ENCODE measurements at regions not wholly inside any gene's neighbourhood (a gene's known extent, or its start where the extent isn't known, plus 50 kb on each side); places are given as distances from the start of the nearest gene placed in this dataset.

DNA sequence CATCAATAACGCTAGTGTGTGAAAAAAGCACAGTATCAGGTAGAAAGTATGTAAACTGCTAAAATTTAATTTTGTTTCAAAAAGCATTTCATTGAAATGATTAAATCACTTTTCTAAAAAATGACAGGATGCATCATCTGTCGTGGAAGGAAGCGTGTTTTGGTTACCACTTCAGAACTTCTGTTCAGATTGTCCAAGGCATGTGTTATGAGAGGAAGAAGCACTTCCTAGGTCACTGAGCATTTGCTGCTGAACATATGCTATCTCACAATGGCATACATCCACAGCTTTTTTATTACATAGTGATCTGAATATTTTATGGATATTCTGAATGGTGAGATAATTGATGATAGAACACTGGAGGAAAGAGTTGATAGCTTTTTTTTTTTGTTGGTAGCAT lies 737.5 kb downstream of the SATB2 start:
- H3K4me3 ChIP-seq (ENCODE audit: control insufficient read depth, low read depth, low read length), result no peak overlapping the region
- TF ChIP-seq, protein P1, sequence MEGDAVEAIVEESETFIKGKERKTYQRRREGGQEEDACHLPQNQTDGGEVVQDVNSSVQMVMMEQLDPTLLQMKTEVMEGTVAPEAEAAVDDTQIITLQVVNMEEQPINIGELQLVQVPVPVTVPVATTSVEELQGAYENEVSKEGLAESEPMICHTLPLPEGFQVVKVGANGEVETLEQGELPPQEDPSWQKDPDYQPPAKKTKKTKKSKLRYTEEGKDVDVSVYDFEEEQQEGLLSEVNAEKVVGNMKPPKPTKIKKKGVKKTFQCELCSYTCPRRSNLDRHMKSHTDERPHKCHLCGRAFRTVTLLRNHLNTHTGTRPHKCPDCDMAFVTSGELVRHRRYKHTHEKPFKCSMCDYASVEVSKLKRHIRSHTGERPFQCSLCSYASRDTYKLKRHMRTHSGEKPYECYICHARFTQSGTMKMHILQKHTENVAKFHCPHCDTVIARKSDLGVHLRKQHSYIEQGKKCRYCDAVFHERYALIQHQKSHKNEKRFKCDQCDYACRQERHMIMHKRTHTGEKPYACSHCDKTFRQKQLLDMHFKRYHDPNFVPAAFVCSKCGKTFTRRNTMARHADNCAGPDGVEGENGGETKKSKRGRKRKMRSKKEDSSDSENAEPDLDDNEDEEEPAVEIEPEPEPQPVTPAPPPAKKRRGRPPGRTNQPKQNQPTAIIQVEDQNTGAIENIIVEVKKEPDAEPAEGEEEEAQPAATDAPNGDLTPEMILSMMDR (conservative IDR thresholded peaks at IDR 0.05; ENCODE audit: control insufficient read depth, insufficient read depth, low read depth, low read length), result no peak
- no peak for DNase-seq (ENCODE audit: low read depth)

DNA sequence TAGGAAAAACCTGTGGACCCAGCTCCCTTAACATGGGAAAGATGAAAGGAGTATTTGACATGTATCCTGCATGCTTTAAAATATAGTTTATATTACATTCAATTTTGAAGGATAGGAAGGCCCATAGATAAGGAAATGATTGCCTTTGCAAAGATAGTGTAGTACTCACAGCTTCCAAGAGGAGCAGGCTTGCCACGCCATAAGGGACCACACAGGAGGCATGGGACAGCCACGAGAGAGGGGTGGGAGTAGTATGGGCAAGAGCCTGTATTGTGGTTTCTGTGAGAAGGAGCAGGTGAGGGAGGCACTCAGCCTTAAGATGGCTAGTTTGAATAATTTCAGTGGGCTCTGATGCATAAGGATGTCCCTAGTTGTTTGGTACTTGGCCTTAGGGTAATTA lies 740.3 kb downstream of the SATB2 start:
- TF ChIP-seq, protein P1 (conservative IDR thresholded peaks at IDR 0.05; ENCODE audit: control insufficient read depth, insufficient read depth, low read depth, low read length), result no peak
- H3K4me3 ChIP-seq (ENCODE audit: control insufficient read depth, low read depth, low read length), result no peak overlapping the region
- DNase-seq (ENCODE audit: low read depth), result no peak

DNA sequence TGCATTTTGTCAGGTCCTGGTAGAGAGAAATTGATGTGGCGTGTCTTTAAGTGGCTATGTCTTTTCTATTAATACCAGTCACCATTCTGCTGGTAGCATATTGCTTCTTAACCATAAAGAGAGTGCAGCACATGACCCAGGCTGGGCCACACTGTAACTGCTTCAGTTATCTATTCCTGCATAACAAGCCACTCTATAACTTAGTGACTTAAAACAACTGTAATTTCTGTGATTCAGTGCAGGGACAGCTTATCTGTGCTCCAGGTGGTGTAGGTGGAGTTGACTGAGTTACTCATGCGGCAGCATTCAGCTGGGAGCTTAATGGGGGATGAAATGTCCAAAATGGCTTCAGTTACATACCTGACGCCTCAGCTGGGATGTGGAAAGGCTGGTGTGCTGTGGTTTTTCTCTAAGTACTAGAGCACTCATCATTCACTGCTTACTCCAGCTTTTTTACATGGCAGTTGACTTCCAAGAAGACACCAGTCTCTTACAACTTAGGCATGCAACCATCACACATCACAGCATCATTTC lies 742.4 kb downstream of the SATB2 start:
- DNase-seq (ENCODE audit: low read depth), result no peak
- H3K4me3 ChIP-seq (ENCODE audit: control insufficient read depth, low read depth, low read length), result no peak overlapping the region
- TF ChIP-seq, protein P1 (conservative IDR thresholded peaks at IDR 0.05; ENCODE audit: control insufficient read depth, insufficient read depth, low read depth, low read length), result no peak

DNA sequence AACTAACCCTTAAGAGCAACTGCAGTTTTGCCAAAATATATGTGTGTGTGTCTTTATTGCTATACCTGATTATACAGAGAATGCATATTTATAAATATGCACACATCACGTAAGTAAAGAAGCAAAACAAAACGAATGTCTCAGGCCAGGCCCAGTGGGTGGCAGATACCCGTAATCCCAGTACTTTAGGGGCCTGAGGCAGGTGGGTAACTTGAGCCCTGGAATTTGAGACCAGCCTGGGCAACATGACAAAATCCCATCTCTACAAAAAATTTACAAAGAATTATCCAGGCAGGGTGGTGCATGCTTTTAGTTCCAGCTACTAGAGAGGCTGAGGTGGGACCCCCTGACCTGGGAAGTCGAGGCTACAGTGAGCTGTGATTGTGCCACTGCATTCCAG lies 745.3 kb downstream of the SATB2 start:
- H3K4me3 ChIP-seq (ENCODE audit: control insufficient read depth, low read depth, low read length), result no peak overlapping the region
- no peak for DNase-seq (ENCODE audit: low read depth)
- TF ChIP-seq, protein P1 (conservative IDR thresholded peaks at IDR 0.05; ENCODE audit: control insufficient read depth, insufficient read depth, low read depth, low read length), result no peak

DNA sequence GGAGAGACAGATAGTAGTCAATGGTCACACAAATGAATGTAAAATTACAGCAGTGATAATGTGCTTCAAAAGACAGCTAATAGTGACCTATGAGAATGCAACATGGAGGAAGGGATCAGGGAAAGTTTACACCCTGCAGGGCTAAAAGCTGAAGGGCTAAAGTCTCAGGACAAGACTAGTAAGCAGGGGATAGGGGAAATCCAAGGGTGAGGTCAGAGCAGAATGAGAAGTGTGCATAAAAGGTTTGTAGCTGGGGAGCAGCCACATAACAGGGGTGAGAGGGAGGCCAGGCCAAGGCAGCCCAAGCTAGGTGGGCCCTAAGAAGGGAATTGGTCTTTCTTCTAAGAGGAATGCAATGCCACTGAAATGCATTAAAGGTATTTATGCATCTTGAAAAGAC lies 746.3 kb downstream of the SATB2 start:
- TF ChIP-seq, protein P1 (conservative IDR thresholded peaks at IDR 0.05; ENCODE audit: control insufficient read depth, insufficient read depth, low read depth, low read length), result no peak
- no peak for DNase-seq (ENCODE audit: low read depth)
- H3K4me3 ChIP-seq (ENCODE audit: control insufficient read depth, low read depth, low read length), result no peak overlapping the region

DNA sequence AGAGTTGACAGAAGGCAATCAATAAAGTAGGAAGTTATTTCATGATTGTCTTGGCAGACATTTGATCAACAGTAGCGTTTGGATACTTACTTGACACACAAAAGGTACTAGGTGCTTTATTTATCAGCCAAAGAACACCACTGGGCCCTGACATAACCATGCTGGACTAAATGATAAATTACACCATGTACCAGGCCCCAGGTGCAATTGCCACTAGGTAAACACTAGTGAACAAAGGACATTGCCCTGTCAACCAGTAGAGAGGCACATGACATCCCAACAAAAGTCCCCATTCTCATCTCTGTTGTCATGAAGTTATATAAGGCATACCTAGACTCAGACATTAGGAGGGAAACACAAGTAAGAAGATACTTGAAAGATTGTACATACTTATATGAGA lies 747.2 kb downstream of the SATB2 start:
- TF ChIP-seq, protein P1 (conservative IDR thresholded peaks at IDR 0.05; ENCODE audit: control insufficient read depth, insufficient read depth, low read depth, low read length), result no peak
- DNase-seq (ENCODE audit: low read depth), result no peak
- no peak overlapping the region for H3K4me3 ChIP-seq (ENCODE audit: control insufficient read depth, low read depth, low read length)

Data from fibroblast of mammary gland (primary cell).